Head of caudate nucleus (tissue), 42 donors: ENCODE measurements at regions not wholly inside any gene's neighbourhood (a gene's known extent, or its start where the extent isn't known, plus 50 kb on each side); places are given as distances from the start of the nearest gene placed in this dataset.

Experiments used
- DNase-seq, 42 donors: peaks; one replicate each; pipeline versions ENCODE4 v3.0.0 to v3.0.0-alpha.2; 2020 to 2021; ENCODE audit warnings: mixed read lengths in 7 of 42
- intact Hi-C: fragments of 100-400 bp; cut with DNase I; formaldehyde crosslinking; loops from one replicate; pipeline ENCODE4 v1.15.0; 2022

DNA sequence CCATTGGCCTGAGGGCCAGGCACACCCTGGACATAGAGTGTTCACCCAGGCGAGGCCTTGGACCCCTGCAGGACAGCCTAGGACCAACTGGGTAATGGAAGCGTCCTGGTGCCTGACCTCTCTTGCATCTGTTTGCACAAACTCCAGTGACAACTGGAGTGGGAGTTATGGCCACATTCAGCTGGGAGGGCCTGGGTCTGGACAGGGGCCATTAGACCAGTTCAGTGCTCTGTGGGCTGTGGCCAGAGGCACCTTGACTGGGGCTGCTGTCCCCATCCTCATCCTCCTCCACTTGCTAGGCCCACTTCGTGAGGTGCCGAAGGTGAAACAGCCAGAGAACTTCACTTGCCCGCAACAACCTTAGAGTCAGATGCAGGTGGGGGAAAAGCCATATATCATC, 372.7 kb upstream of the IRX1 start:
- peak in 3 of 42 donors; percentile 10 to 36 (median 30) for DNase-seq
- intact Hi-C loops = no loop called here

DNA sequence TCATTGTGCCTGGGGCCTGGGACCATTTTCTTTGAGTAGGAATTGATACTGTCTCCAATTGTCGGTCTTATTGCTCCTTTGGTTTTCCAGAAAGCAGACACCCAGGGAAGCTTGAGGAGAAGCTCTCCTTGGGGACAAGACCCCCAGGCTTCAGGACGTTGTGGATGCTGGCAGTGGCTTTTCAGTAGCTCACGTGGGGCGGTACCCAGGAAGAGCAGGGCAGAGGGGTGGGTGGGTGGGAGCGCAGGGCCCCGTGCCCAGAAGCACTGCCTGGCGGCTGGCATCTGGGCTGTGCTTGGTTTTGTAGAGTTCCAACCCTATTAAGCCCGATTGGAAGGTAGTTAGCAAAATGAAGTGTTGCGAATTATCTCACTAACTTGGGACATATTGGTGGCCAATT, 374.2 kb upstream of the IRX1 start:
- DNase-seq = peak in 3 of 42 donors; percentile 11 to 25 (median 22)
- intact Hi-C loops = no loop called here

DNA sequence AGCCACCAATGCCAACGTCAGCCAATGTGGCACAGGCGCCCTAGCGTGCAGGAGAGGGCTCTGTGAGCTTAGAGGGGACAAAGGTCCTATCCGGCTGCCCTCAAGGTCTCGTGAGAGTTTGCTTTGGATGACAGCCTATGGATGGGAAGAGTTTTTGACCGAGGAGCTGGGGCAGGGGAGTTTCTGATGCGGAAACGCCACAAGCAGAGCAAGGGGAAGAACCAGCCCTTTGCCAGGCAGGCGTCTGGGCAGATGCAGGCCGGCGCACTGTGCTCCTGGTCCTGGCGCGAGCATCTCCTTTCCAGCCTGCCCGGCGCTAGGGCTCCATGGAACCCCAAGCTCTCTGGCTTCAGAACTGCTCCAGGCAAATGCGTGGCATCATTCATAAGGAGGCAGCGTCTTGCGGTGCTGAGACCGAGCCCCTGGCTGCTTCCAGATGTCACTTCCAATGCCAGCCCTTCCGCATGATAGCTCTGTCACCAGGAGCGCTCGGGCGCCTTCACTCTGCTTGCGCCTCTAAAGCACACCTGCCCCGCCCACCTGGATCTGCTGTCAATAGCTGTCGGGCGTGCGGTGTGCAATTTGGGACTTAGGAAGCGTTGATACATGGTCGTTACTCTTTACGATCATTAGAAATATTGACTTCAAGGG, 374.9 kb upstream of the IRX1 start:
- peak in 4 of 42 donors; percentile 4 to 39 (median 24) for DNase-seq

GRCh38 chr5:3220201-3220600, 375.4 kb upstream of the IRX1 start:
- DNase-seq = peak in 4 of 42 donors; percentile 4 to 25 (median 16)
- intact Hi-C loops = no loop called here

More for the DNA sequence above, 374.9 kb upstream of the IRX1 start:
- intact Hi-C loops = no loop called here

DNA sequence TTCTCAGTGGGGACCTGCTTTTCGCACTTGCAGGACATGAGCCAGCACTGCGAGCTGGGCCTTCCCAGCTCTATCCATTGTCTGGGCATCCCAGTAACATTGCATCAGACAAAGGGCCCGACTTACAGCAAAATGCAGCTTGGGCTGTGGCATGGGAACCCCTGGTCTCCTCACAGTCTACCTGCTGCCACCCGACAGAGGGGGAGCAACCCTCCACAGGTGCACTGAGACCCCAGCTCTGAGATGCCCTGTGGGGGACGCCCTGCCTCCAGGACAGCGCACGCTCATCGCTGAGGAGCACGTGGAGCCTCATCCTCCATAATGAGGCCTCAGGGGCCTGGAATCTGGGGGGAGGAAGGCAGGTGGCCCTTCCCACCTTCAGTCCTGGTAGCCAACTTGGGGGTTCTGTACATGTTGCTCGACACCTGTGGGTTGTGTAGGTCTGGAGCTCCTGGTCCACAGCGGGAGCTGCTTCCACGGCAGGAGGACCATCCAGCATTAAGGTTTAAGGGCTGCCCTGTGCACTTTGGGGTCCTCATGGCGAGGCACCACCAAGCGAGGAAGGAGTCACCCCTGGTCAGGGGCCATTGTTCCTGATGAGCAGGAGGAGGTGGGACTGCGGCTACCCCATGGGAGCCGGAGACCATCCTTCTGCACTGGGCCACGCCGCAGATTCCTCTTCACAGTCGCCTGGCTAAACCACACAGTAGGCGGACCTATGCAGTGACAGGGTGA, 376.5 kb upstream of the IRX1 start:
- DNase-seq = peak in 4 of 42 donors; percentile 6 to 32 (median 24)
- intact Hi-C loops = no loop called here

- peak in 4 of 42 donors; percentile 4 to 41 (median 22) for DNase-seq
- intact Hi-C loops = no loop called here
Measured at GRCh38 chr5:3217771-3218495, 377.7 kb upstream of the IRX1 start.

DNA sequence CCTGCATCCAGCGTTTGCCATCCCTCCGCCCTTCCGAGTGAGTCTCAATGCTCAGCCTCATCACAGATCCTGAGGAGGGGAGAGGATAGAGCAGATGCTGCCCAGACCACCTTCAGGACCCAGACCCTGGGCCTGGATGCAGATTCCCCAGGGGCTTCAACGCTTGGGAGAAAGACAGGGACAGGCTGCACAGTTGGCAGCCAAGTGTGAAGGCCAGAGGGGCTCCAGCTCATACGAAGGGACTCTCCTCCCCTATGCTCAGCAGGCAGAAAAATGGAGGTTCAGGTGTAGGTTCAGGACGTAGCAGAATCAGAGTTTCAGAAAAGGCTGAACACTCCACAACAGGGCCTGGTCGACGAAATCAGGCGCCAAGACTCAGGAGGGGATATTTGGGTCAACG, 378.5 kb upstream of the IRX1 start:
- intact Hi-C loops = no loop called here
- DNase-seq = peak in 2 of 42 donors; percentile 17 to 38

DNA sequence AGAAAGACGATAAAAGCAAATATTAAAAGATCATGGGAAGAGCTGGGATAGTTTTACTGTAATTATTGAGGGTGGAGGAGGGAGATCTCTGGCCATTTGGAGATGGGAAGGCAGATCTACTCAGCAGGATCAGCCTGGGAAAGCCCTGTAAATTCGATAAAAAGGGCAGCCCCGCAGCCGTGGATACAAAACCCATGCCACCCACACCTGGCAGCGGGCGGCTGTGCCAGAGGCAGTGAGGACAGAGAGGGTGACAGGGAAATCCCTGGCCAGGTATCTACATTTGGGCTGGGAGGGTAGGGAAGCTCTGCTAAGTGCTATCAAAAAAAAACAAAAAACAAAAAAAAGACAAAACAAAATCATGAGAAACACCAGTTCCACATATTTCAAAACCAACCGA, 379.2 kb upstream of the IRX1 start:
- intact Hi-C loops = no loop called here
- DNase-seq = peak in 1 of 42 donors; percentile 38

DNA sequence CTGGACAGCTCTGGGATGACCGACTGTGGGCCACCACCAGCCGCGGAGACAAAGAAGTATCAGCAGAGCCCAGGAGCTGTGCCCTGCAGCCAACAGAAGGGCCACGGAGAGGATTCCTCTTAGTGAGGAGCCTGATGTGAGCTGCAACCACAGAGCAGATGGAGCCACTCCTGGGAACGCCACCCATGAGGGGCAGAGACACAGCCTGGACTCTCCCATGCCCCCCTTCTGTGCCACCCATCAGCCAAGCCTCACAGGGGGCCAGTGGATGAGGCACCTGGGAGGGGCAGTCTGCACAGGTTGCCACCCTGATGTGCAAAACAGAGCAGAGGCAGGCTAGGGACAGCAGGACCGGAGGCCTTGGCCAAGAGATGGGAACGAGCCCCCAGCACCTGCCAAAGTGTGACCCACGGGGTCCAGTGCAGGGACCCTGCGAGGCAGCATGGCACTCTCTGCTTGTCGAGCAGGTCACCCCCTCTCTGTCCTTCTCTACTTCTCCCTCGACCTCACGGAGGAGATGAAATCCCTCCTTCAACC, 380.7 kb upstream of the IRX1 start:
- no peak for DNase-seq
- intact Hi-C loops = no loop called here

- no peak for DNase-seq
- intact Hi-C loops = no loop called here
Measured at GRCh38 chr5:3214396-3214795, 381.2 kb upstream of the IRX1 start.

DNA sequence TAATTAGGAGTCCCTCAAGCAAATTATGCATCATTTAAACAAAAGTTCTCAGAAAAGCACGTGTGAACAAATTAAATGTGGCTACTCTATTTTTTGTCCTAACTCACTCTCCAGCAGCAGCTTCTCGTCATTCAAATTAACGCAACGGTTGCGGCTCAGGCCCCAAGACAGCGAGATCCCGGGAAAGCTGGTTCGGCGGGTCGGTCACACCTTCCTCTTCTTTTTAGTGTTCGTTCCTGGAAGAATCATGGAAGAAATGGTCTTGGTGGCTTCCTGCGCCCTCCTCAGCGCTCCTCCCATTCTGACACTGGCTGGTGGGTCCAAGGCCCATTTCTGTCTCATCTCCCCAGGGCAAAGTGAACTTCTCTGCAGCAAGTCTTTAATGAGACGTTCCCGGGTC, 382.8 kb upstream of the IRX1 start:
- peak in 2 of 42 donors; percentile 3 to 37 for DNase-seq
- intact Hi-C loops = no loop called here

DNA sequence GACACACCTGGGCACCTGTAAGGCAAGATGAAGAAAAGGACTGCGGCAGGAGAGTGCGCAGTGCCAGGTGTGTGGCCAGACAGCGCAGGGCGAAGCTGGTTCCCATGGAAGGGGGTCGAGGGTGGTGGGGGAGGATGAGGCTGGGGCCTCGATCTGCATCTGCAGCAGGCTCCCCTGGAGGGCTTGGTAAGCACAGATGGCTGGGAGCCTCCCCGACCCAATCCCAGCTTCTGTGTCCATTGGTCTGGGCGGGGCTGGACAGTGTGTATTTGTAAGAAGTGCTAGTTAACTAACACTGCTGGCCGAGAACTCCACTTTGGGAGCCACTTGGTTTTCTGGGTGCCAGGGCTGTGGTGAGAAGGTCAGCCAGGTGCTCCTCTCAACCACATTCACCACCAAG, 385.1 kb upstream of the IRX1 start:
- intact Hi-C loops = no loop called here
- DNase-seq = peak in 3 of 42 donors; percentile 24 to 32 (median 26)

- no peak for DNase-seq
Measured at GRCh38 chr5:3209918-3210317, 385.7 kb upstream of the IRX1 start.

DNA sequence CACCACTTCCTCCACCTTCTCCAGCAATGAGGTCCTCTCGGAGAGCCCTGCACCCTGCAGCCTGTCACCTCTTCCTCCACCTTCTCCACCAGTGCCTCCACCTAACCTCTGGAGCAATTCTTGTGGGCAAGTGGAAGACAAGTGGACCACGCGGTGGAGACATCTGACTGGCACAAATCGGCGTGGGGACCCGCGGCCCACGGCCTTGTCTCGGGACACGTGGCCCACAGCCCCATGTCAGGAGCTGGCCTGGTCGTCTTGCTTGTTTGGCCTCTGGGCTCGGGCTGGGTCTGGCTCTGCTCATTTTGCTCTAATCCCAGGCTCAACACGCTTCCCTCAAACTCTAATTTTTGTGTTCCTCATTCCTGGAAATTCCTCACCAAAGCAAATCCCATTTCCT, 393.1 kb upstream of the IRX1 start:
- DNase-seq = no peak
- intact Hi-C loops = no loop called here

More at GRCh38 chr5:3209918-3210317, 385.7 kb upstream of the IRX1 start:
- intact Hi-C loops = no loop called here

- peak in 1 of 42 donors; percentile 35 for DNase-seq
- intact Hi-C loops = no loop called here
Measured at GRCh38 chr5:3201941-3202340, 393.7 kb upstream of the IRX1 start.

GRCh38 chr5:3201121-3201520, 394.5 kb upstream of the IRX1 start:
- DNase-seq = no peak

GRCh38 chr5:3199962-3200755, 395.5 kb upstream of the IRX1 start:
- intact Hi-C loops = no loop called here

More at GRCh38 chr5:3201121-3201520, 394.5 kb upstream of the IRX1 start:
- intact Hi-C loops = no loop called here

GRCh38 chr5:3198074-3198449, 397.6 kb upstream of the IRX1 start:
- peak in 1 of 42 donors; percentile 33 for DNase-seq

More at GRCh38 chr5:3199962-3200755, 395.5 kb upstream of the IRX1 start:
- no peak for DNase-seq

More at GRCh38 chr5:3198074-3198449, 397.6 kb upstream of the IRX1 start:
- intact Hi-C loops = no loop called here
